Esophagus squamous epithelium (tissue), 5 donors: ENCODE measurements at regions not wholly inside any gene's neighbourhood (a gene's known extent, or its start where the extent isn't known, plus 50 kb on each side); places are given as distances from the start of the nearest gene placed in this dataset.

Experiments
- DNase-seq: peaks from one replicate; lab custom pipeline; 2025; lab: John Stamatoyannopoulos, UW
- H3K27ac ChIP-seq, 4 donors: fragments of 200-600 bp; sonication (generic); one replicate each; pipeline ENCODE4 v1.5.1; 2016 to 2019; ENCODE audit warnings: mild to moderate bottlenecking in 1 of 4
- H3K27me3 ChIP-seq, 4 donors: fragments of 200-600 bp; sonication (generic); 1 replicate in 3 of 4; 2 replicates in 1 of 4; pipeline versions ENCODE4 v1.5.1 to v1.6.0; 2017 to 2021; ENCODE audit warnings: antibody characterized with exemption in 1 of 4
- H3K36me3 ChIP-seq, 3 donors: fragments of 200-600 bp; sonication (generic); one replicate each; pipeline ENCODE4 v1.5.1; 2016 to 2019
- H3K4me1 ChIP-seq, 3 donors: fragments of 200-600 bp; sonication (generic); one replicate each; pipeline ENCODE4 v1.5.1; 2017 to 2019
- H3K4me3 ChIP-seq, 4 donors: fragments of 200-600 bp; sonication (generic); 1 replicate in 3 of 4; 2 replicates in 1 of 4; pipeline ENCODE4 v1.5.1; 2016 to 2019; ENCODE audit warnings: mild to moderate bottlenecking in 2 of 4, moderate library complexity in 1 of 4
- H3K9me3 ChIP-seq, 3 donors: fragments of 200-600 bp; sonication (generic); one replicate each; pipeline ENCODE4 v1.5.1; 2016 to 2019
- POLR2A ChIP-seq, 4 donors: fragments of 450-650 bp; IDR thresholded peaks; one replicate each; pipeline ENCODE4 v1.6.1; 2017; ENCODE audit warnings: antibody characterized with exemption in 4 of 4, mild to moderate bottlenecking in 4 of 4, moderate library complexity in 3 of 4
- WGBS, 2 donors: methylation state at CpG; one replicate each; pipeline ENCODE4 v1.1.5; 2018; 5-methylcytosine and 5-hydroxymethylcytosine counted together
- intact Hi-C: fragments of 100-400 bp; cut with DNase I; formaldehyde crosslinking; loops from one replicate; pipeline ENCODE4 v1.15.0; 2022
- TF ChIP-seq, protein P1 (sequence below), 6 experiments: fragments of 450-650 bp in 4 of 6; fragments of 200-600 bp in 2 of 6; sonication (generic) in 2 of 6; IDR thresholded peaks; one replicate each; pipeline ENCODE4 v1.5.1; 2016 to 2019; ENCODE audit warnings: antibody characterized with exemption in 6 of 6, mild to moderate bottlenecking in 4 of 6, moderate library complexity in 4 of 6
- donor health status: DM: yes; HTN: yes; CAD: no.

DNA sequence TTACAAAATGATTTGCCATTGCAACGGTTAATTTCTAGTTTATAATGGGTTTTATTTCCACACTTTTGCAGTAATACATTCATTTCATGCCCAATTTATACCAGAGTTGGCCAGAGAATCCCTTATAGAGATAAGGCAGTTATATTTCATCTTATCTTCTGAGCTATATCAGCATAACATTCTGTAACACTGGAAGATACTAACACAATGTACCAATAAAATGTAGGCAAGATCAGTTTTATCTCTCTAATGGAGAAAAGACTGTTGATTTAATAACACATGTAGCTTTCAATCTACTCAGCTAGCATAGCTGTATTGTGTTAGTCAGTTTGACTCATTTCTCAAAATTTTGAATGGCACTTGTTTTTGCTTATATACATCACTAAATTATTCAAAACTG, 738.6 kb downstream of the TRAM1L1 start:
- intact Hi-C loops: no loop called here
- Histone ChIP-seq H3K27me3 (no peaks in the 10 kb centered on the region), H3K9me3 (no peaks in the 10 kb centered on the region), H3K4me1 (no peaks in the 10 kb centered on the region), H3K4me3 (no peak overlapping the region), H3K36me3 (no peaks in the 10 kb centered on the region), H3K27ac (no peak overlapping the region)
- no peak for DNase-seq
- WGBS, 2 donors: 28 to 41% methylated on average over 1 of the region's 1 CpG
- no peak for TF ChIP-seq POLR2A (IDR thresholded peaks at IDR 0.05)
- TF ChIP-seq, protein P1, sequence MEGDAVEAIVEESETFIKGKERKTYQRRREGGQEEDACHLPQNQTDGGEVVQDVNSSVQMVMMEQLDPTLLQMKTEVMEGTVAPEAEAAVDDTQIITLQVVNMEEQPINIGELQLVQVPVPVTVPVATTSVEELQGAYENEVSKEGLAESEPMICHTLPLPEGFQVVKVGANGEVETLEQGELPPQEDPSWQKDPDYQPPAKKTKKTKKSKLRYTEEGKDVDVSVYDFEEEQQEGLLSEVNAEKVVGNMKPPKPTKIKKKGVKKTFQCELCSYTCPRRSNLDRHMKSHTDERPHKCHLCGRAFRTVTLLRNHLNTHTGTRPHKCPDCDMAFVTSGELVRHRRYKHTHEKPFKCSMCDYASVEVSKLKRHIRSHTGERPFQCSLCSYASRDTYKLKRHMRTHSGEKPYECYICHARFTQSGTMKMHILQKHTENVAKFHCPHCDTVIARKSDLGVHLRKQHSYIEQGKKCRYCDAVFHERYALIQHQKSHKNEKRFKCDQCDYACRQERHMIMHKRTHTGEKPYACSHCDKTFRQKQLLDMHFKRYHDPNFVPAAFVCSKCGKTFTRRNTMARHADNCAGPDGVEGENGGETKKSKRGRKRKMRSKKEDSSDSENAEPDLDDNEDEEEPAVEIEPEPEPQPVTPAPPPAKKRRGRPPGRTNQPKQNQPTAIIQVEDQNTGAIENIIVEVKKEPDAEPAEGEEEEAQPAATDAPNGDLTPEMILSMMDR (IDR thresholded peaks at IDR 0.05): no peak

DNA sequence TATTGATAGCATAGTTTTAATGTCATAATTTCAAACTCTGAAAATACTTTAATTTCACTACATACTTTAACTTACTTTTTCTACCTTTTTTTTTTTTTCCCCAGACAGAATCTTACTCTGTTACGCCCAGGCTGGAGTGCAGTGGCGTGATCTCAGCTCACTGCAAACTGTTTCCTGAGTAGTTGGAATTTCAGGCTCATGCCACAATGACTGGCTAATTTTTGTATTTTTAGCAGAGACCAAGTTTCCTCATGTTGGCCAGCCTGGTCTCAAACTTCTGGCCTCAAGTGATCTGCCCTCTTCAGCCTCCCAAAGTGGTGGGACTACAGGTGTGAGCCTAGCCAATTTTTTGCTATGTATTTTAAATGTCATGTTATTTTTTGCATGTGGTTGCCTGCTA, 741.6 kb downstream of the TRAM1L1 start:
- intact Hi-C loops: no loop called here
- Histone ChIP-seq H3K9me3 (no peaks in the 10 kb centered on the region), H3K36me3 (no peaks in the 10 kb centered on the region), H3K4me3 (no peak overlapping the region), H3K27ac (no peak overlapping the region), H3K27me3 (no peaks in the 10 kb centered on the region), H3K4me1 (no peaks in the 10 kb centered on the region)
- TF ChIP-seq, protein P1 (IDR thresholded peaks at IDR 0.05): no peak
- no peak for TF ChIP-seq POLR2A (IDR thresholded peaks at IDR 0.05)
- no peak for DNase-seq
- WGBS, 2 donors: 62 to 82% methylated on average over 2 of the region's 2 CpGs

DNA sequence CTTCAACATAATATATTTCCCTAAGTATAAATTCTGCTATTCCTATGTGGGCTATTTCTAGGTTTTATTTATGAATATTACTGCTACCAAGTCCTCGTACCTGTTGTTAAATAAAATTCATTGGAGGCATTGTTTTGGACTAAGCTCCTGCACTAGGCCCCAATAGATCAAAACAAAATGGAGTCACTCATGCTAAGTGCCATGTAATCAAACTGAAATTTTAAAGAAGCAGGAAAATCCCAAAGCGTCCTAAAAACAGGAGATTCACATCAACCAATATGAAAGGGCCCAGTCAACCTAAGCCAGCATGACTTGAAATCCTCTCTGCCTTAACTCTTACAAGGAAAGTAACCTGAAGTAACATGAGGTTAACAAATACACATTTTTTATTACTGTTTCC, 743.2 kb downstream of the TRAM1L1 start:
- no peaks in the 10 kb centered on the region for H3K36me3 ChIP-seq
- H3K27ac ChIP-seq: no peak overlapping the region
- H3K4me3 ChIP-seq: no peak overlapping the region
- WGBS, 2 donors: 57 to 79% methylated on average over 2 of the region's 2 CpGs
- no peaks in the 10 kb centered on the region for H3K4me1 ChIP-seq
- DNase-seq: no peak
- no peaks in the 10 kb centered on the region for H3K9me3 ChIP-seq
- intact Hi-C loops: no loop called here
- no peak for TF ChIP-seq POLR2A (IDR thresholded peaks at IDR 0.05)
- TF ChIP-seq, protein P1 (IDR thresholded peaks at IDR 0.05): no peak
- no peaks in the 10 kb centered on the region for H3K27me3 ChIP-seq

DNA sequence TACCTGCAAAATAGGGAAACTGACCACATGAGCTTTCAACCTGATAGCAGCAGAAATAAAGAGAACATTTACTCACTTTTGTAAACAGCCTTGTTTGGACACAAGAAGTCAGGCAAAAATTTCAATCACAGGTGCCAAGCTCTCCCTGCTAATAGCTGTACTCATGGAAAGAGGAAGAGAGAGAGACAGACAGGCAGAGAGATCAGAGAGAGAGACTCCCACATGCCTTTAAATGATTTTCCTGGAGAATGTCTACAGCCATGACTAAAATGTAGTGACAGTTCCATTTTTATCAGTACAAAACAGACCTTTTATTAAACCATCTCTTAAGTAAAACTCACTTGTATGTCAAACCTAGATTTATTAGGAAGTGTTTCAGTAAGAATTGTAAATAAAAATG, 752.9 kb downstream of the TRAM1L1 start:
- Histone ChIP-seq H3K4me1 (no peaks in the 10 kb centered on the region), H3K27ac (no peak overlapping the region), H3K36me3 (no peaks in the 10 kb centered on the region), H3K9me3 (no peaks in the 10 kb centered on the region), H3K27me3 (no peaks in the 10 kb centered on the region), H3K4me3 (no peak overlapping the region)
- TF ChIP-seq, protein P1 (IDR thresholded peaks at IDR 0.05): no peak
- TF ChIP-seq POLR2A (IDR thresholded peaks at IDR 0.05): no peak
- intact Hi-C loops: no loop called here
- DNase-seq: no peak

DNA sequence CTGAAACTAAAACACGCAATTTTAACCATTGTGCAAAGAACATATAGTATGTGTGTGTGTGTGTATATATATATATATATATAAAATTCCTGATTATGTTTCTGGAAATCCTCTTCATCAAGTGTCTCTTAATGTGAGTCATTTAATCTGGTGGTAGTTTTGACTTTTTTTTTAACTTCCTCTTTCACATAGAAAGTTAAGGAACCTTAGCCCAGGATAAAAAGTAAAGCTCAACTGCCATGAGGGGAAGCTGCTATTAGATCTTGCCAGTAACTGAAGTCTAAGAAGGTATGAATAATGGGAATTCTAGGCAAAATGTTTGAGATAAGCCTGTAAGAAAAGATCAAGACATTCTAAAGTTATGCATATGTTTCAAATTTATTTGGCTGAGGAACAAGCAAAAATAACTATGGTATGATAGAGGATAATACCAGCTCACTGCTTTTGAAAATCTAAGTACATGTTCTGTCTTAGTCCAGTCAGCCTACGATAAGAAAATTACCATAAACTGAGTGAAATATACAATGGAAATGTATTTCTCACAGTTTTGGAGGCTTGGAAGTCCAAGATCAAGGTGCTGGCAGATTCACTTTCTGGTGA, 757.0 kb downstream of the TRAM1L1 start:
- Histone ChIP-seq H3K27me3 (no peaks in the 10 kb centered on the region), H3K36me3 (no peaks in the 10 kb centered on the region), H3K4me3 (no peak overlapping the region), H3K4me1 (no peaks in the 10 kb centered on the region), H3K27ac (no peak overlapping the region), H3K9me3 (no peaks in the 10 kb centered on the region)
- intact Hi-C loops: no loop called here
- DNase-seq: no peak
- TF ChIP-seq, protein P1 (IDR thresholded peaks at IDR 0.05): no peak
- no peak for TF ChIP-seq POLR2A (IDR thresholded peaks at IDR 0.05)
- 77 to 85% methylated on average over 2 of the region's 2 CpGs for WGBS, 2 donors
